A549 (cell line): ENCODE measurements at regions not wholly inside any gene's neighbourhood (a gene's known extent, or its start where the extent isn't known, plus 50 kb on each side); places are given as distances from the start of the nearest gene placed in this dataset.

Experiments used
- ATAC-seq, 2 experiments: fragments of 200-7000 bp in 1 of 2; fragments of >200 bp in 1 of 2; cut with Nextera tagmentation in 1 of 2; cut with Tn5 transposase in 1 of 2; 3 replicates each; pipeline versions ENCODE4 v1.8.0 to v1.9.1; 2018 to 2020; ENCODE audit warnings: mild to moderate bottlenecking in 1 of 2, moderate library complexity in 1 of 2
- CTCF ChIA-PET: fragments of 300-600 bp; sonication (Branson Sonifier 250); formaldehyde crosslinking; extraction: SDS; loops from one replicate; lab custom pipeline; 2021; ENCODE audit warnings: antibody characterized with exemption, inconsistent platforms; lab: Yijun Ruan, JAX
- POLR2A ChIA-PET: fragments of 350-600 bp; formaldehyde crosslinking; extraction: SDS; loops from one replicate; lab custom pipeline; 2021; ENCODE audit warnings: antibody characterized with exemption, inconsistent platforms; lab: Yijun Ruan, JAX
- DNase-seq, 2 experiments: peaks; one replicate each; pipeline versions ENCODE4 v3.0.0 to v3.0.0-alpha.2; 2011 to 2016; ENCODE audit warnings: low read depth in 1 of 2, low spot score in 1 of 2
- FAIRE-seq: peaks from 2 replicates; lab custom pipeline; 2011; peaks lifted over from hg19 to GRCh38; lab: Jason Lieb, UNC
- H3K27ac ChIP-seq, 2 experiments: fragments of >200 bp; sonication (Bioruptor Twin); formaldehyde crosslinking; 3 replicates each; pipeline ENCODE4 v1.5.1; 2016 to 2017
- H3K4me1 ChIP-seq: fragments of >200 bp; sonication (Bioruptor Twin); formaldehyde crosslinking; 3 replicates; pipeline ENCODE4 v1.6.1; 2016
- H3K4me2 ChIP-seq: fragments of >200 bp; sonication (Bioruptor Twin); formaldehyde crosslinking; 3 replicates; pipeline ENCODE4 v1.6.1; 2016
- H3K4me3 ChIP-seq: fragments of >200 bp; sonication (Bioruptor Twin); formaldehyde crosslinking; 3 replicates; pipeline ENCODE4 v1.5.1; 2016
- H3K9me3 ChIP-seq: fragments of >200 bp; sonication (Bioruptor Twin); formaldehyde crosslinking; 3 replicates; pipeline ENCODE4 v1.6.1; 2016
- CEBPB ChIP-seq, 2 experiments: fragments of >200 bp in 1 of 2; sonication (Bioruptor Twin) in 1 of 2; formaldehyde crosslinking in 1 of 2; IDR thresholded peaks; 2 replicates each; pipeline ENCODE4 v1.6.1; 2012 to 2016
- CHD4 ChIP-seq: fragments of 200-600 bp; sonication (generic); IDR thresholded peaks from 2 replicates; pipeline ENCODE4 v1.6.1; 2016; ENCODE audit warnings: antibody characterized with exemption, mild to moderate bottlenecking, borderline replicate concordance
- EHF ChIP-seq: fragments of 250-450 bp; sonication (Bioruptor Pico); IDR thresholded peaks from 2 replicates; pipeline ENCODE4 v1.5.0; 2020; ENCODE audit warnings: mild to moderate bottlenecking
- EP300 ChIP-seq, 2 experiments: fragments of >200 bp; sonication (Bioruptor Twin); formaldehyde crosslinking; IDR thresholded peaks; 2 replicates in 1 of 2; 3 replicates in 1 of 2; pipeline ENCODE4 v1.6.1; 2016 to 2017
- FOXS1 ChIP-seq: fragments of 250-450 bp; sonication (Bioruptor Pico); IDR thresholded peaks from 2 replicates; pipeline ENCODE4 v1.5.0; 2020; ENCODE audit warnings: mild to moderate bottlenecking, moderate library complexity
- HEYL ChIP-seq: fragments of 250-450 bp; sonication (Bioruptor Pico); IDR thresholded peaks from 2 replicates; pipeline ENCODE4 v1.8.0; 2021; ENCODE audit warnings: mild to moderate bottlenecking, moderate library complexity
- HOXA7 ChIP-seq: fragments of 250-450 bp; sonication (Bioruptor Pico); IDR thresholded peaks from 2 replicates; pipeline ENCODE4 v1.5.0; 2020; ENCODE audit warnings: mild to moderate bottlenecking, moderate library complexity
- HOXB13 ChIP-seq: fragments of 250-450 bp; sonication (Bioruptor Pico); IDR thresholded peaks from 2 replicates; pipeline ENCODE4 v1.5.0; 2020; ENCODE audit warnings: low read depth, mild to moderate bottlenecking, moderate library complexity
- HOXB5 ChIP-seq: fragments of 250-450 bp; sonication (Bioruptor Pico); IDR thresholded peaks from 2 replicates; pipeline ENCODE4 v1.5.0; 2020; ENCODE audit warnings: mild to moderate bottlenecking, moderate library complexity
- KDM1A ChIP-seq: fragments of 200-600 bp; sonication (generic); IDR thresholded peaks from 2 replicates; pipeline ENCODE4 v1.6.1; 2016; ENCODE audit warnings: low read depth, mild to moderate bottlenecking
- KDM5A ChIP-seq: fragments of 200-600 bp; sonication (generic); IDR thresholded peaks from 2 replicates; pipeline ENCODE4 v1.6.1; 2016; ENCODE audit warnings: antibody characterized with exemption, mild to moderate bottlenecking
- NPAS2 ChIP-seq: fragments of 250-450 bp; sonication (Bioruptor Pico); IDR thresholded peaks from 2 replicates; pipeline ENCODE4 v1.8.0; 2022; ENCODE audit warnings: mild to moderate bottlenecking, moderate library complexity, borderline replicate concordance
- RAD21 ChIP-seq, 2 experiments: fragments of >200 bp in 1 of 2; sonication (Bioruptor Twin) in 1 of 2; formaldehyde crosslinking in 1 of 2; IDR thresholded peaks in 1 of 2; conservative IDR thresholded peaks in 1 of 2; 2 replicates in 1 of 2; 3 replicates in 1 of 2; pipeline ENCODE4 v1.6.1; 2012 to 2018; ENCODE audit warnings: inconsistent platforms in 1 of 2
- RNF2 ChIP-seq: fragments of 200-600 bp; sonication (generic); IDR thresholded peaks from 2 replicates; pipeline ENCODE4 v1.6.1; 2016; ENCODE audit warnings: low read depth, mild to moderate bottlenecking, antibody characterized with exemption, moderate library complexity, borderline replicate concordance
- SMC3 ChIP-seq: fragments of >200 bp; sonication (Bioruptor Twin); formaldehyde crosslinking; IDR thresholded peaks from 3 replicates; pipeline ENCODE4 v1.6.1; 2018; ENCODE audit warnings: inconsistent platforms
- WGBS: methylation state at CpG from one replicate; pipeline ENCODE4 v1.1.6; 2017; ENCODE audit errors: missing lambda C conversion rate; 5-methylcytosine and 5-hydroxymethylcytosine counted together
- TF ChIP-seq, protein P1 (sequence below): fragments of 200-600 bp; sonication (generic); IDR thresholded peaks from 2 replicates; pipeline ENCODE4 v1.6.1; 2016; ENCODE audit warnings: antibody characterized with exemption, mild to moderate bottlenecking, moderate library complexity
- TF ChIP-seq, protein P2 (sequence below): fragments of 250-450 bp; sonication (Bioruptor Pico); IDR thresholded peaks from 2 replicates; pipeline ENCODE4 v1.5.0; 2020; ENCODE audit warnings: low read depth, mild to moderate bottlenecking, moderate library complexity
- TF ChIP-seq, protein P3 (sequence below): fragments of 250-450 bp; sonication (Bioruptor Pico); IDR thresholded peaks from 2 replicates; pipeline ENCODE4 v1.5.0; 2021; ENCODE audit warnings: mild to moderate bottlenecking, moderate library complexity, borderline replicate concordance
- TF ChIP-seq, protein P4 (sequence below): IDR thresholded peaks from 2 replicates; pipeline ENCODE4 v1.6.1; 2012

DNA sequence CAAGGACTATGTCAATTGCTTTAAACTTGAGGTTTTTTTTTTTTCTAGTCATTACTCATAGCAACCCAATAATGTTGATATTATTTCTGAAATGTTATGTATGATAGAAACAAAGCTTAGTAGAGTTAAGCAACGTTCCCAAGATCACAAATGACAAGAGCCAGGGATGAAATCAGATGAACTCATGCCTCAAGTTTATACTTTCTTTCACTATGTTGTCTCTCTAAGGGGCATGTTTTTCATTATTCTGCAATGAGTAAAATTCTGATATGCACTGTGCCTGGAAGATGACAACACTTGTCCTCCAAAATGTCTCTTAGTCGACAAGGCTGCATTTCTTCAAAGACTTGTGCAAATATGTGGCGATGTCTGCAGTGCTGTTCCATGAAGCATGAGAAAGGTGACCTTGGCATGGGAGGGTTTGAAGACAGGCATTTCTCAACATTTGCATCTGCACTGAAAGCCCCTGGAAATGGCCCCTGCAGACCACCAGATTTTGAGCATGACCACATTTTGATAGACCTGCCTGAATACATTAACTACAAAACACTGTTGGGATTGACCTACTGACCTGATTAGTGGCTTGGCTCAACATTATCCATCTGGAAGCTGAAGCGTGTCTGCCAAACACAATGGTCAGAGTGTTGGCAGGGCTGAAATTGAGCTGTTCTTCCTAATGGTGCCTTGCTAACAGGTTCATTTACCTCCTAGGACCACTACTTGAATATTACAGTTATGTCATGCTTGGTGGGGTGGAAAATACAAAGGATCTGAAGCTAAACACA lies 1027.5 kb downstream of the CDH11 start:
- H3K4me1 ChIP-seq: no peaks in the 10 kb centered on the region
- ChIA-PET CTCF (no interaction called here), POLR2A (no interaction called here)
- ATAC-seq (no peak), FAIRE-seq (peak; percentile 32), DNase-seq (no peak)
- TF ChIP-seq HOXB5 (CRISPR knock-in tag) (no peak), NPAS2 (no peak), CEBPB (IDR thresholded peaks at IDR 0.05) (no peak)
- no peak overlapping the region for H3K27ac ChIP-seq
- H3K4me2 ChIP-seq: no peak overlapping the region
- no peak overlapping the region for H3K4me3 ChIP-seq
- 20% methylated on average over 4 of the region's 4 CpGs for WGBS
- no peaks in the 10 kb centered on the region for H3K9me3 ChIP-seq

DNA sequence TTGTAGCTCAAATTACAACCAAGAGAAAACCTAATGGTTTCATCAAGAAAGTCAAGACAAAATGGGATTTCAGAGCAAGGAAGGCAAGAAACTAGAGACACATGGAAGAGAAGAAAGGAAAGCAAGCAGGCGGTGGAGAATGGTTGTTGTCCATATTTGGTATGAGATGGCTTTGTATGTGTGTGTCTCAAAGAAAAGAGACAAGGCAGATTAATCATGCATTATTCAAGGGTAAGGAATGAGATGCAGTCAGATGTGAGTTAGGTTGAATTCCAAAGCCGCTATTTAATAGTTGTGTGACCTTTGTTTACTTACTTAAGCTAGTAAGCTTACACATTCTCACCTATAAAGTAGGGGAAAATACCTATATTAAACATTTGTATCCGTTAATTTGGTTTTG lies 1029.6 kb downstream of the CDH11 start:
- no peak for FAIRE-seq
- Histone ChIP-seq H3K4me1 (no peaks in the 10 kb centered on the region), H3K9me3 (no peaks in the 10 kb centered on the region), H3K27ac (no peak overlapping the region)
- TF ChIP-seq SMC3 (no peak), KDM5A (no peak), HOXA7 (CRISPR knock-in tag) (no peak), RNF2 (no peak), KDM1A (no peak), HOXB13 (CRISPR knock-in tag) (no peak), EHF (CRISPR knock-in tag) (no peak), HEYL (CRISPR knock-in tag) (no peak), CHD4 (no peak), EP300 (IDR thresholded peaks at IDR 0.05) (no peak), RAD21 (conservative IDR thresholded peaks at IDR 0.05 in 1 of 2, IDR thresholded peaks at IDR 0.05 in 1 of 2) (no peak), FOXS1 (CRISPR knock-in tag) (no peak), CEBPB (IDR thresholded peaks at IDR 0.05) (no peak)
- TF ChIP-seq, protein P1, sequence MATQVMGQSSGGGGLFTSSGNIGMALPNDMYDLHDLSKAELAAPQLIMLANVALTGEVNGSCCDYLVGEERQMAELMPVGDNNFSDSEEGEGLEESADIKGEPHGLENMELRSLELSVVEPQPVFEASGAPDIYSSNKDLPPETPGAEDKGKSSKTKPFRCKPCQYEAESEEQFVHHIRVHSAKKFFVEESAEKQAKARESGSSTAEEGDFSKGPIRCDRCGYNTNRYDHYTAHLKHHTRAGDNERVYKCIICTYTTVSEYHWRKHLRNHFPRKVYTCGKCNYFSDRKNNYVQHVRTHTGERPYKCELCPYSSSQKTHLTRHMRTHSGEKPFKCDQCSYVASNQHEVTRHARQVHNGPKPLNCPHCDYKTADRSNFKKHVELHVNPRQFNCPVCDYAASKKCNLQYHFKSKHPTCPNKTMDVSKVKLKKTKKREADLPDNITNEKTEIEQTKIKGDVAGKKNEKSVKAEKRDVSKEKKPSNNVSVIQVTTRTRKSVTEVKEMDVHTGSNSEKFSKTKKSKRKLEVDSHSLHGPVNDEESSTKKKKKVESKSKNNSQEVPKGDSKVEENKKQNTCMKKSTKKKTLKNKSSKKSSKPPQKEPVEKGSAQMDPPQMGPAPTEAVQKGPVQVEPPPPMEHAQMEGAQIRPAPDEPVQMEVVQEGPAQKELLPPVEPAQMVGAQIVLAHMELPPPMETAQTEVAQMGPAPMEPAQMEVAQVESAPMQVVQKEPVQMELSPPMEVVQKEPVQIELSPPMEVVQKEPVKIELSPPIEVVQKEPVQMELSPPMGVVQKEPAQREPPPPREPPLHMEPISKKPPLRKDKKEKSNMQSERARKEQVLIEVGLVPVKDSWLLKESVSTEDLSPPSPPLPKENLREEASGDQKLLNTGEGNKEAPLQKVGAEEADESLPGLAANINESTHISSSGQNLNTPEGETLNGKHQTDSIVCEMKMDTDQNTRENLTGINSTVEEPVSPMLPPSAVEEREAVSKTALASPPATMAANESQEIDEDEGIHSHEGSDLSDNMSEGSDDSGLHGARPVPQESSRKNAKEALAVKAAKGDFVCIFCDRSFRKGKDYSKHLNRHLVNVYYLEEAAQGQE: no peak
- TF ChIP-seq, protein P2, sequence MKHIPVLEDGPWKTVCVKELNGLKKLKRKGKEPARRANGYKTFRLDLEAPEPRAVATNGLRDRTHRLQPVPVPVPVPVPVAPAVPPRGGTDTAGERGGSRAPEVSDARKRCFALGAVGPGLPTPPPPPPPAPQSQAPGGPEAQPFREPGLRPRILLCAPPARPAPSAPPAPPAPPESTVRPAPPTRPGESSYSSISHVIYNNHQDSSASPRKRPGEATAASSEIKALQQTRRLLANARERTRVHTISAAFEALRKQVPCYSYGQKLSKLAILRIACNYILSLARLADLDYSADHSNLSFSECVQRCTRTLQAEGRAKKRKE (CRISPR knock-in tag): no peak
- TF ChIP-seq, protein P3, sequence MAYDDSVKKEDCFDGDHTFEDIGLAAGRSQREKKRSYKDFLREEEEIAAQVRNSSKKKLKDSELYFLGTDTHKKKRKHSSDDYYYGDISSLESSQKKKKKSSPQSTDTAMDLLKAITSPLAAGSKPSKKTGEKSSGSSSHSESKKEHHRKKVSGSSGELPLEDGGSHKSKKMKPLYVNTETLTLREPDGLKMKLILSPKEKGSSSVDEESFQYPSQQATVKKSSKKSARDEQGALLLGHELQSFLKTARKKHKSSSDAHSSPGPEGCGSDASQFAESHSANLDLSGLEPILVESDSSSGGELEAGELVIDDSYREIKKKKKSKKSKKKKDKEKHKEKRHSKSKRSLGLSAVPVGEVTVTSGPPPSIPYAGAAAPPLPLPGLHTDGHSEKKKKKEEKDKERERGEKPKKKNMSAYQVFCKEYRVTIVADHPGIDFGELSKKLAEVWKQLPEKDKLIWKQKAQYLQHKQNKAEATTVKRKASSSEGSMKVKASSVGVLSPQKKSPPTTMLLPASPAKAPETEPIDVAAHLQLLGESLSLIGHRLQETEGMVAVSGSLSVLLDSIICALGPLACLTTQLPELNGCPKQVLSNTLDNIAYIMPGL (CRISPR knock-in tag): no peak
- TF ChIP-seq, protein P4, sequence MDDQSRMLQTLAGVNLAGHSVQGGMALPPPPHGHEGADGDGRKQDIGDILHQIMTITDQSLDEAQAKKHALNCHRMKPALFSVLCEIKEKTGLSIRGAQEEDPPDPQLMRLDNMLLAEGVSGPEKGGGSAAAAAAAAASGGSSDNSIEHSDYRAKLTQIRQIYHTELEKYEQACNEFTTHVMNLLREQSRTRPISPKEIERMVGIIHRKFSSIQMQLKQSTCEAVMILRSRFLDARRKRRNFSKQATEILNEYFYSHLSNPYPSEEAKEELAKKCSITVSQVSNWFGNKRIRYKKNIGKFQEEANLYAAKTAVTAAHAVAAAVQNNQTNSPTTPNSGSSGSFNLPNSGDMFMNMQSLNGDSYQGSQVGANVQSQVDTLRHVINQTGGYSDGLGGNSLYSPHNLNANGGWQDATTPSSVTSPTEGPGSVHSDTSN: no peak
- TF ChIP-seq, all 56 proteins: peak for 0
- ChIA-PET POLR2A (no interaction called here), CTCF (no interaction called here)
- DNase-seq: peak in 1 of 2 experiments; percentile 0
- 11% methylated on average over 3 of the region's 3 CpGs for WGBS
- no peak for ATAC-seq
- Histone ChIP-seq H3K4me3 (no peak overlapping the region), H3K4me2 (no peak overlapping the region)
